BJ (cell line): ENCODE measurements at regions not wholly inside any gene's neighbourhood (a gene's known extent, or its start where the extent isn't known, plus 50 kb on each side); places are given as distances from the start of the nearest gene placed in this dataset.

ENCODE experiments used
- CTCF ChIA-PET: fragments of 350-600 bp; formaldehyde crosslinking; extraction: SDS; loops from one replicate; lab custom pipeline; 2021; ENCODE audit warnings: antibody characterized with exemption, inconsistent platforms; lab: Yijun Ruan, JAX
- POLR2A ChIA-PET: fragments of 300-600 bp; sonication (Branson Sonifier 250); formaldehyde crosslinking; extraction: SDS; loops from one replicate; lab custom pipeline; 2021; ENCODE audit warnings: antibody characterized with exemption; lab: Charles Lee
- DNase-seq: peaks from one replicate; pipeline ENCODE4 v3.0.0-alpha.2; 2011; ENCODE audit warnings: low read depth
- H3K27me3 ChIP-seq: 2 replicates; pipeline ENCODE4 v1.6.0; 2011; ENCODE audit warnings: low read length; ENCODE audit not compliant: control insufficient read depth, insufficient read depth
- H3K36me3 ChIP-seq: 2 replicates; pipeline ENCODE4 v1.5.1; 2011; ENCODE audit warnings: low read length; ENCODE audit not compliant: control insufficient read depth, insufficient read depth
- H3K4me3 ChIP-seq: 2 replicates; pipeline ENCODE4 v1.5.1; 2011; ENCODE audit warnings: low read depth, mild to moderate bottlenecking, control low read depth, low read length
- CTCF ChIP-seq: IDR thresholded peaks from 2 replicates; pipeline ENCODE4 v1.5.1; 2011; ENCODE audit warnings: low read depth, mild to moderate bottlenecking, control low read depth, inconsistent platforms, low read length, moderate library complexity; ENCODE audit not compliant: insufficient read depth

- POLR2A ChIA-PET, result no interaction called here
- no peaks in the 10 kb centered on the region for H3K27me3 ChIP-seq
- CTCF ChIA-PET, result no interaction called here
- no peaks in the 10 kb centered on the region for H3K36me3 ChIP-seq
- TF ChIP-seq CTCF, result no peak
- no peak overlapping the region for H3K4me3 ChIP-seq
- no peak for DNase-seq
These were observed 1046.5 kb downstream of the GALC start for GRCh38 chr14:86946446-86946845.

- Histone ChIP-seq H3K36me3 (no peaks in the 10 kb centered on the region), H3K4me3 (no peak overlapping the region), H3K27me3 (no peaks in the 10 kb centered on the region)
- DNase-seq, result no peak
- no peak for TF ChIP-seq CTCF
- POLR2A ChIA-PET, result no interaction called here
- CTCF ChIA-PET, result no interaction called here
These were observed 1048.5 kb downstream of the GALC start for GRCh38 chr14:86944434-86944833.

- Histone ChIP-seq H3K4me3 (no peak overlapping the region), H3K36me3 (no peaks in the 10 kb centered on the region), H3K27me3 (no peaks in the 10 kb centered on the region)
- no peak for DNase-seq
- TF ChIP-seq CTCF, result no peak
- ChIA-PET POLR2A (no interaction called here), CTCF (interaction anchor here (0.5 kb wide), 1 partner anchor 282 kb away, joined by 3 read pairs; no protein-coding TSS in a partner anchor)
These were observed 1049.3 kb downstream of the GALC start for GRCh38 chr14:86943391-86944365.

GRCh38 chr14:86942936-86943335 is 1050.0 kb downstream of the GALC start:
- CTCF ChIA-PET, result interaction anchor here (0.5 to 1.2 kb wide), 2 partner anchors 11 to 283 kb away, joined by 3 to 4 read pairs; no protein-coding TSS in a partner anchor
- TF ChIP-seq CTCF, result no peak

GRCh38 chr14:86940106-86940505 is 1052.9 kb downstream of the GALC start:
- POLR2A ChIA-PET, result interaction anchor here (0.6 kb wide), 1 partner anchor 96 kb away, joined by 3 read pairs; no protein-coding TSS in a partner anchor
- CTCF ChIA-PET, result interaction anchor here (0.5 kb wide), 1 partner anchor 1006 kb away, joined by 3 read pairs; no protein-coding TSS in a partner anchor
- no peak for DNase-seq

More at GRCh38 chr14:86942936-86943335, 1050.0 kb downstream of the GALC start:
- H3K36me3 ChIP-seq, result no peaks in the 10 kb centered on the region
- POLR2A ChIA-PET, result no interaction called here
- H3K4me3 ChIP-seq, result no peak overlapping the region
- no peak for DNase-seq
- H3K27me3 ChIP-seq, result no peaks in the 10 kb centered on the region

More at GRCh38 chr14:86940106-86940505, 1052.9 kb downstream of the GALC start:
- H3K36me3 ChIP-seq, result no peaks in the 10 kb centered on the region
- no peak overlapping the region for H3K4me3 ChIP-seq
- no peak for TF ChIP-seq CTCF
- no peaks in the 10 kb centered on the region for H3K27me3 ChIP-seq
